HCT116 (cell line): ENCODE measurements at regions not wholly inside any gene's neighbourhood (a gene's known extent, or its start where the extent isn't known, plus 50 kb on each side); places are given as distances from the start of the nearest gene placed in this dataset.

ENCODE experiments used
- ATAC-seq: fragments of 200-7000 bp; cut with Tn5 transposase; 2 replicates; pipeline ENCODE4 v1.9.1; 2020; ENCODE audit warnings: mild to moderate bottlenecking, moderate library complexity
- BruUV-seq: library from RNA; stranded (reverse); fragments of 400-500 nt; replicated peaks from 2 replicates; lab custom pipeline; 2021; lab: Mats Ljungman, UMichigan
- CTCF ChIA-PET: fragments of 300-600 bp; sonication (Branson Sonifier 250); formaldehyde crosslinking; loops from one replicate; lab custom pipeline; 2021; ENCODE audit warnings: antibody characterized with exemption; lab: Charles Lee
- POLR2A ChIA-PET: fragments of 300-600, 350-600 bp; sonication (Branson Sonifier 250); formaldehyde crosslinking; loops from one replicate; lab custom pipeline; 2021; ENCODE audit warnings: antibody characterized with exemption; lab: Charles Lee
- RAD21 ChIA-PET, 2 experiments: fragments of 300-600 bp; sonication (Branson Sonifier 250); formaldehyde crosslinking; loops; one replicate each; lab custom pipeline; 2023; ENCODE audit warnings: low total read pairs in 2 of 2; ENCODE audit not compliant: uncharacterized antibody in 2 of 2, unreplicated experiment in 2 of 2, low non-redundant PET in 1 of 2; lab: Charles Lee
- DNase-seq: peaks from one replicate; pipeline ENCODE4 v3.0.0-alpha.2; 2010; ENCODE audit warnings: low read depth, low spot score
- H2AFZ ChIP-seq: fragments of 200-600 bp; shearing (Covaris generic), sonication (generic); 2 replicates; pipeline ENCODE4 v1.6.1; 2017; ENCODE audit warnings: low read depth, mixed run types, mixed read lengths, antibody characterized with exemption, low read length; ENCODE audit not compliant: poor library complexity, severe bottlenecking
- H3K27ac ChIP-seq: 2 replicates; pipeline ENCODE4 v1.5.1; 2012; ENCODE audit warnings: low read depth, low read length
- H3K27me3 ChIP-seq: fragments of 200-600 bp; sonication (generic); 2 replicates; pipeline ENCODE4 v1.6.1; 2016; ENCODE audit warnings: mixed run types, low read length, mixed read lengths; ENCODE audit not compliant: insufficient read depth
- H3K36me3 ChIP-seq, 2 experiments: fragments of 200-500 bp in 1 of 2; fragments of 200-600 bp in 1 of 2; sonication (Bioruptor generic) in 1 of 2; sonication (generic) in 1 of 2; 2 replicates each; pipeline versions ENCODE4 v1.5.1 to v1.6.1; 2014 to 2016; ENCODE audit warnings: low read length in 2 of 2, inconsistent platforms in 1 of 2, mixed read lengths in 1 of 2, mixed run types in 1 of 2; ENCODE audit not compliant: insufficient read depth in 2 of 2, control insufficient read depth in 1 of 2
- H3K4me1 ChIP-seq, 2 experiments: fragments of 200-600 bp in 1 of 2; sonication (generic) in 1 of 2; 2 replicates each; pipeline versions ENCODE4 v1.5.1 to v1.6.1; 2012 to 2017; ENCODE audit warnings: low read length in 2 of 2, inconsistent platforms in 1 of 2, mild to moderate bottlenecking in 1 of 2, mixed read lengths in 1 of 2, mixed run types in 1 of 2, moderate library complexity in 1 of 2; ENCODE audit not compliant: insufficient read depth in 2 of 2, control insufficient read depth in 1 of 2
- H3K4me2 ChIP-seq: fragments of 200-600 bp; sonication (generic); 2 replicates; pipeline ENCODE4 v1.6.1; 2017; ENCODE audit warnings: mixed run types, low read length, mixed read lengths
- H3K4me3 ChIP-seq, 2 experiments: fragments of 200-600 bp in 1 of 2; sonication (generic) in 1 of 2; replicated peaks in 1 of 2; 2 replicates each; pipeline ENCODE4 v1.5.1; 2011 to 2016; ENCODE audit warnings: low read length in 2 of 2, control low read depth in 1 of 2, low read depth in 1 of 2, mild to moderate bottlenecking in 1 of 2, mixed read lengths in 1 of 2, mixed run types in 1 of 2
- H3K79me2 ChIP-seq: fragments of 200-600 bp; sonication (generic); 2 replicates; pipeline ENCODE4 v1.6.1; 2017; ENCODE audit warnings: mild to moderate bottlenecking, mixed run types, low read length, moderate library complexity, mixed read lengths; ENCODE audit not compliant: insufficient read depth
- H3K9ac ChIP-seq: fragments of 200-600 bp; sonication (generic); 2 replicates; pipeline ENCODE4 v1.6.1; 2016; ENCODE audit warnings: low read length, mixed read lengths
- H3K9me2 ChIP-seq: fragments of 200-600 bp; sonication (generic), shearing (Covaris generic); 2 replicates; pipeline ENCODE4 v1.6.1; 2017; ENCODE audit warnings: mixed run types, mild to moderate bottlenecking, moderate library complexity; ENCODE audit not compliant: insufficient read depth
- H3K9me3 ChIP-seq, 2 experiments: fragments of 200-500 bp in 1 of 2; fragments of 200-600 bp in 1 of 2; sonication (Bioruptor generic) in 1 of 2; sonication (generic) in 1 of 2; 2 replicates each; pipeline ENCODE4 v1.6.1; 2014 to 2017; ENCODE audit warnings: low read length in 2 of 2, mixed read lengths in 2 of 2, inconsistent platforms in 1 of 2, low read depth in 1 of 2, mild to moderate bottlenecking in 1 of 2, mixed run types in 1 of 2, moderate library complexity in 1 of 2; ENCODE audit not compliant: control insufficient read depth in 1 of 2, insufficient read depth in 1 of 2
- H4K20me1 ChIP-seq: fragments of 200-600 bp; sonication (generic), shearing (Covaris generic); 2 replicates; pipeline ENCODE4 v1.6.1; 2017; ENCODE audit warnings: mixed run types, mild to moderate bottlenecking, moderate library complexity; ENCODE audit not compliant: insufficient read depth
- ATF3 ChIP-seq: IDR thresholded peaks from 2 replicates; pipeline ENCODE4 v1.6.1; 2012
- CBX3 ChIP-seq: IDR thresholded peaks from 2 replicates; pipeline ENCODE4 v1.6.1; 2012; ENCODE audit warnings: low read depth
- CEBPB ChIP-seq: IDR thresholded peaks from 2 replicates; pipeline ENCODE4 v1.6.1; 2012; ENCODE audit warnings: low read depth
- CTCF ChIP-seq, 3 experiments: fragments of 200-600 bp in 1 of 3; sonication (generic) in 1 of 3; IDR thresholded peaks in 2 of 3; conservative IDR thresholded peaks in 1 of 3; 2 replicates each; pipeline ENCODE4 v1.5.1; 2012 to 2017; ENCODE audit warnings: low read depth in 2 of 3, low read length in 2 of 3, antibody characterized with exemption in 1 of 3, borderline replicate concordance in 1 of 3, control low read depth in 1 of 3, mild to moderate bottlenecking in 1 of 3, mixed read lengths in 1 of 3, mixed run types in 1 of 3, moderate library complexity in 1 of 3; ENCODE audit not compliant: insufficient read depth in 1 of 3
- ELF1 ChIP-seq: IDR thresholded peaks from 2 replicates; pipeline ENCODE4 v1.6.1; 2012; ENCODE audit warnings: low read depth, borderline replicate concordance
- EZH2 ChIP-seq: fragments of 200-600 bp; sonication (generic); IDR thresholded peaks from 2 replicates; pipeline ENCODE4 v1.6.1; 2017; ENCODE audit warnings: antibody characterized with exemption, mixed run types
- EZH2phosphoT487 ChIP-seq: fragments of 200-600 bp; IDR thresholded peaks from 2 replicates; pipeline ENCODE4 v1.6.1; 2018; ENCODE audit warnings: antibody characterized with exemption, borderline replicate concordance
- JUND ChIP-seq: IDR thresholded peaks from 2 replicates; pipeline ENCODE4 v1.6.1; 2012
- POLR2AphosphoS5 ChIP-seq: IDR thresholded peaks from 2 replicates; pipeline ENCODE4 v1.6.1; 2011; ENCODE audit warnings: mild to moderate bottlenecking, low read depth, low read length, moderate library complexity
- REST ChIP-seq: IDR thresholded peaks from 2 replicates; pipeline ENCODE4 v1.6.1; 2012; ENCODE audit warnings: low read depth
- SIN3A ChIP-seq: IDR thresholded peaks from 2 replicates; pipeline ENCODE4 v1.6.1; 2012; ENCODE audit warnings: low read depth
- SP1 ChIP-seq: IDR thresholded peaks from 2 replicates; pipeline ENCODE4 v1.6.1; 2012; ENCODE audit warnings: low read depth
- SRF ChIP-seq: IDR thresholded peaks from 2 replicates; pipeline ENCODE4 v1.6.1; 2012; ENCODE audit warnings: low read depth
- TCF7L2 ChIP-seq: IDR thresholded peaks from 2 replicates; pipeline ENCODE4 v1.7.0; 2011; ENCODE audit warnings: borderline replicate concordance, inconsistent platforms; ENCODE audit not compliant: insufficient read depth, insufficient read length; ENCODE audit errors: extremely low read depth
- YY1 ChIP-seq: IDR thresholded peaks from 2 replicates; pipeline ENCODE4 v1.6.1; 2011; ENCODE audit warnings: low read length, low read depth, moderate library complexity, mild to moderate bottlenecking; ENCODE audit not compliant: insufficient replicate concordance; ENCODE audit errors: extremely low read depth
- intact Hi-C: fragments of 100-400 bp; cut with micrococcal nuclease; formaldehyde crosslinking; loops from 2 replicates; pipeline ENCODE4 v1.10.0; 2022

- Histone ChIP-seq H3K4me3 (no peak overlapping the region), H4K20me1 (no peaks in the 10 kb centered on the region), H3K4me1 (no peaks in the 10 kb centered on the region), H2AFZ (no peak overlapping the region), H3K9me2 (no peaks in the 10 kb centered on the region), H3K9ac (no peak overlapping the region), H3K27me3 (no peaks in the 10 kb centered on the region), H3K9me3 (no peaks in the 10 kb centered on the region), H3K79me2 (no peaks in the 10 kb centered on the region), H3K27ac (no peak overlapping the region), H3K36me3 (no peaks in the 10 kb centered on the region), H3K4me2 (no peak overlapping the region)
- intact Hi-C loops, result no loop called here
- ATAC-seq, result no peak
- TF ChIP-seq CEBPB (no peak), YY1 (no peak), CTCF (IDR thresholded peaks at IDR 0.05 in 2 of 3, conservative IDR thresholded peaks at IDR 0.05 in 1 of 3; ENCODE audit: borderline replicate concordance in 1 of 3, insufficient read depth in 1 of 3, low read depth in 2 of 3, low read length in 2 of 3) (no peak), TCF7L2 (no peak), SRF (no peak), CBX3 (no peak), SP1 (no peak), EZH2phosphoT487 (no peak)
- ChIA-PET RAD21 (no interaction called here), CTCF (interaction anchor here (1.0 kb wide), 1 partner anchor 691 kb away, joined by 3 read pairs; no protein-coding TSS in a partner anchor), POLR2A (no interaction called here)
- no peak for DNase-seq
- BruUV-seq, result no TSS peak
These were observed 795.1 kb downstream of the BRINP3 start for GRCh38 chr1:189682591-189682990.

GRCh38 chr1:189686288-189686687 lies 791.4 kb downstream of the BRINP3 start:
- H3K9me3 ChIP-seq, result no peaks in the 10 kb centered on the region
- H4K20me1 ChIP-seq, result no peaks in the 10 kb centered on the region
- RAD21 ChIA-PET, result no interaction called here
- intact Hi-C loops, result no loop called here
- no peak overlapping the region for H2AFZ ChIP-seq
- POLR2A ChIA-PET, result no interaction called here
- no peak overlapping the region for H3K4me2 ChIP-seq
- no peak overlapping the region for H3K4me3 ChIP-seq
- H3K9ac ChIP-seq, result no peak overlapping the region
- H3K27me3 ChIP-seq, result no peaks in the 10 kb centered on the region
- CTCF ChIA-PET, result no interaction called here
- no peak overlapping the region for H3K27ac ChIP-seq
- ATAC-seq (no peak), DNase-seq (no peak)
- no peaks in the 10 kb centered on the region for H3K9me2 ChIP-seq
- H3K4me1 ChIP-seq, result no peaks in the 10 kb centered on the region
- no TSS peak for BruUV-seq
- H3K36me3 ChIP-seq, result no peaks in the 10 kb centered on the region
- H3K79me2 ChIP-seq, result no peaks in the 10 kb centered on the region
- TF ChIP-seq SIN3A (no peak), REST (no peak), SRF (no peak), ATF3 (no peak), JUND (no peak), TCF7L2 (no peak), YY1 (no peak), SP1 (no peak), POLR2AphosphoS5 (no peak), CEBPB (no peak), EZH2 (no peak), ELF1 (no peak), CBX3 (no peak)
